Liver (tissue), 8 donors: ENCODE measurements at regions not wholly inside any gene's neighbourhood (a gene's known extent, or its start where the extent isn't known, plus 50 kb on each side); places are given as distances from the start of the nearest gene placed in this dataset.
A peak's percentile ranks its signal among the peaks of the same experiment; 100 is the strongest.

Experiments
- DNase-seq: peaks from one replicate; pipeline ENCODE4 v3.0.0-alpha.2; 2017; ENCODE audit warnings: low spot score
- H3K27ac ChIP-seq, 2 donors: one replicate each; pipeline ENCODE4 v1.7.0; 2013; ENCODE audit warnings: inconsistent platforms in 2 of 2, low read length in 2 of 2, control low read depth in 1 of 2, low read depth in 1 of 2, mild to moderate bottlenecking in 1 of 2
- H3K27me3 ChIP-seq, 4 donors: one replicate each; pipeline versions ENCODE4 v1.6.1 to v1.7.0; 2013; ENCODE audit warnings: low read length in 3 of 4, inconsistent platforms in 1 of 4, mild to moderate bottlenecking in 1 of 4, moderate library complexity in 1 of 4; ENCODE audit not compliant: control insufficient read depth in 4 of 4, insufficient read depth in 4 of 4
- H3K36me3 ChIP-seq, 4 donors: one replicate each; pipeline versions ENCODE4 v1.6.1 to v1.7.0; 2013; ENCODE audit warnings: low read length in 3 of 4, mild to moderate bottlenecking in 3 of 4, low read depth in 1 of 4, moderate library complexity in 1 of 4; ENCODE audit not compliant: control insufficient read depth in 4 of 4, insufficient read depth in 3 of 4
- H3K4me1 ChIP-seq, 4 donors: one replicate each; pipeline versions ENCODE4 v1.6.1 to v1.7.0; 2013; ENCODE audit warnings: low read length in 3 of 4, mild to moderate bottlenecking in 3 of 4, moderate library complexity in 1 of 4; ENCODE audit not compliant: control insufficient read depth in 4 of 4, insufficient read depth in 4 of 4
- H3K4me3 ChIP-seq, 3 donors: one replicate each; pipeline versions ENCODE4 v1.6.1 to v1.7.0; 2013; ENCODE audit warnings: low read length in 3 of 3, control low read depth in 1 of 3, low read depth in 1 of 3, mild to moderate bottlenecking in 1 of 3
- H3K9ac ChIP-seq, 2 donors: one replicate each; pipeline ENCODE4 v1.7.0; 2013; ENCODE audit warnings: low read length in 2 of 2, mild to moderate bottlenecking in 2 of 2, moderate library complexity in 2 of 2, control low read depth in 1 of 2, low read depth in 1 of 2
- H3K9me3 ChIP-seq, 4 donors: one replicate each; pipeline versions ENCODE4 v1.6.1 to v1.7.0; 2013; ENCODE audit warnings: low read length in 3 of 4; ENCODE audit not compliant: control insufficient read depth in 4 of 4
- CTCF ChIP-seq: fragments of 150-350 bp; IDR thresholded peaks from 2 replicates; pipeline ENCODE4 v1.5.1; 2017; ENCODE audit warnings: improper control_type of control experiment, low read depth, low read length; ENCODE audit not compliant: missing input control
- FOXA1 ChIP-seq: IDR thresholded peaks from 2 replicates; pipeline ENCODE4 v1.6.1; 2016; ENCODE audit warnings: antibody characterized with exemption
- FOXA2 ChIP-seq: IDR thresholded peaks from 2 replicates; pipeline ENCODE4 v1.6.1; 2016; ENCODE audit warnings: antibody characterized with exemption
- MAX ChIP-seq: IDR thresholded peaks from 2 replicates; pipeline ENCODE4 v1.6.1; 2016; ENCODE audit warnings: antibody characterized with exemption
- RAD21 ChIP-seq, 2 donors: IDR thresholded peaks; 2 replicates each; pipeline ENCODE4 v1.6.1; 2016; ENCODE audit warnings: antibody characterized with exemption in 2 of 2, mild to moderate bottlenecking in 2 of 2
- REST ChIP-seq: IDR thresholded peaks from 2 replicates; pipeline ENCODE4 v1.6.1; 2016; ENCODE audit warnings: antibody characterized with exemption, mild to moderate bottlenecking
- TAF1 ChIP-seq: conservative IDR thresholded peaks from 2 replicates; pipeline ENCODE4 v1.6.1; 2016; ENCODE audit warnings: antibody characterized with exemption, mild to moderate bottlenecking
- ZBTB33 ChIP-seq: IDR thresholded peaks from 2 replicates; pipeline ENCODE4 v1.6.1; 2016; ENCODE audit warnings: antibody characterized with exemption
- WGBS: extraction: QIAGEN DNeasy Blood & Tissue Kit; methylation state at CpG from one replicate; pipeline ENCODE4 v1.1.7; 2013; 5-methylcytosine and 5-hydroxymethylcytosine counted together
- donor health status: healthy.
- donor health status: healthy.
- donor health status: healthy.
- donor health status: healthy.
- donor health status: healthy.

- H3K36me3 ChIP-seq = no peaks in the 10 kb centered on the region
- WGBS = 54% methylated on average over 3 of the region's 3 CpGs
- DNase-seq = no peak
Observed at GRCh38 chr3:153026026-153026425, 136.0 kb upstream of the RAP2B start.

More at GRCh38 chr3:153026026-153026425, 136.0 kb upstream of the RAP2B start:
- TF ChIP-seq FOXA1 = no peak
- no peak for TF ChIP-seq ZBTB33
- no peak for TF ChIP-seq REST
- no peak for TF ChIP-seq MAX
- no peak for TF ChIP-seq TAF1
- no peak for TF ChIP-seq FOXA2
- peak; percentile 40 for TF ChIP-seq CTCF
- TF ChIP-seq RAD21 (IDR thresholded peaks at IDR 0.05) = peak; percentile 75 to 80
- no peaks in the 10 kb centered on the region for H3K9me3 ChIP-seq
- no peak overlapping the region for H3K4me3 ChIP-seq
- no peak overlapping the region for H3K9ac ChIP-seq
- H3K27ac ChIP-seq = no peak overlapping the region
- H3K4me1 ChIP-seq = no peaks in the 10 kb centered on the region
- peaks cover 0 to 2% (median 0%) of the 10 kb centered on the region in 4 donors for H3K27me3 ChIP-seq
